ENCODE measurements at regions not wholly inside any gene's neighbourhood (a gene's known extent, or its start where the extent isn't known, plus 50 kb on each side); places are given as distances from the start of the nearest gene placed in this dataset.

GRCh38 chr15:70376929-70377691 lies 279.4 kb upstream of the TLE3 start (continued):
- TF ChIP-seq ZBTB4 (CRISPR knock-in tag; IDR thresholded peaks at IDR 0.05), result no peak

- Histone ChIP-seq H3K4me1 (ENCODE audit: control insufficient read depth, insufficient read depth, low read length) (no peaks in the 10 kb centered on the region), H3K4me2 (ENCODE audit: control insufficient read depth, insufficient read depth) (no peak overlapping the region), H3K4me3 (no peak overlapping the region), H3K27ac (ENCODE audit: control insufficient read depth, insufficient read depth) (no peak overlapping the region), H3K9ac (ENCODE audit: control insufficient read depth, insufficient read depth, low read length) (no peak overlapping the region), H2AFZ (ENCODE audit: control insufficient read depth, low read depth, low read length) (no peak overlapping the region), H4K20me1 (ENCODE audit: control insufficient read depth, insufficient read depth) (no peaks in the 10 kb centered on the region), H3K36me3 (ENCODE audit: control insufficient read depth in 2 of 2, insufficient read depth in 2 of 2, low read length in 1 of 2) (no peaks in the 10 kb centered on the region), H3K9me3 (replicated peaks; ENCODE audit: control insufficient read depth, insufficient read depth, low read length) (no peaks in the 10 kb centered on the region), H3K79me2 (ENCODE audit: control insufficient read depth, insufficient read depth, low read length) (no peaks in the 10 kb centered on the region), H3K27me3 (replicated peaks in 1 of 2; ENCODE audit: control insufficient read depth in 2 of 2, insufficient read depth in 2 of 2, low read length in 1 of 2) (peaks cover 0 to 4% of the 10 kb centered on the region in 2 experiments; a peak in 3 of 4 replicates)
- ChIA-PET RAD21 (ENCODE audit: unreplicated experiment) (no interaction called here), POLR2A (no interaction called here), CTCF (interaction anchor here (1.1 kb wide), 1 partner anchor 12 kb away, joined by 3 read pairs; no protein-coding TSS in a partner anchor), SMC1A (ENCODE audit: uncharacterized antibody, unreplicated experiment) (interaction anchor here (0.6 to 1.0 kb wide), 2 partner anchors 13 to 1904 kb away, joined by 3 to 4 read pairs; no protein-coding TSS in a partner anchor)
- ATAC-seq (no peak), DNase-seq (ENCODE audit: low read depth, low spot score) (no peak), FAIRE-seq (no peak)
- in situ Hi-C loops (cut with MboI) (no loop called here), intact Hi-C loops (cut with micrococcal nuclease; ENCODE audit: unreplicated experiment) (no loop called here)
- 44% methylated on average over 12 of the region's 12 CpGs for WGBS (ENCODE audit: insufficient coverage, insufficient replicate concordance, low lambda C conversion rate, missing lambda C conversion rate)
- no TSS peak for BruUV-seq (replicated peaks)
- TF ChIP-seq CHD4 (IDR thresholded peaks at IDR 0.05), result no peak
- no peak for TF ChIP-seq RELB (IDR thresholded peaks at IDR 0.05; ENCODE audit: low read depth)
- no peak for TF ChIP-seq HDAC2 (IDR thresholded peaks at IDR 0.05)
- no peak for TF ChIP-seq RCOR1 (conservative IDR thresholded peaks at IDR 0.05; ENCODE audit: low read depth, low read length)
- no peak for TF ChIP-seq HDAC6 (IDR thresholded peaks at IDR 0.05; ENCODE audit: unreplicated experiment)
- TF ChIP-seq CHD2 (IDR thresholded peaks at IDR 0.05; ENCODE audit: borderline replicate concordance, low read depth, low read length), result no peak
- no peak for TF ChIP-seq HDGF (IDR thresholded peaks at IDR 0.05)
- TF ChIP-seq ATF3 (IDR thresholded peaks at IDR 0.05; ENCODE audit: borderline replicate concordance, extremely low read depth, low read depth, low read length), result no peak
- TF ChIP-seq RBBP5 (conservative IDR thresholded peaks at IDR 0.05), result no peak
- TF ChIP-seq POLR2AphosphoS2 (IDR thresholded peaks at IDR 0.05; ENCODE audit: low read depth, low read length), result no peak
- TF ChIP-seq ZBTB4 (CRISPR knock-in tag; IDR thresholded peaks at IDR 0.05), result no peak
Measured at GRCh38 chr15:70376031-70376928, 278.6 kb upstream of the TLE3 start.
